ENCODE measurements at regions not wholly inside any gene's neighbourhood (a gene's known extent, or its start where the extent isn't known, plus 50 kb on each side); places are given as distances from the start of the nearest gene placed in this dataset.
A peak's percentile ranks its signal among the peaks of the same experiment; 100 is the strongest.
"Not testable (repeated sequence)": the region's sequence is repeated elsewhere in the genome, so short reads cannot be mapped to it uniquely, and the experiment has no call there.

- Mint-ChIP-seq H3K27ac (ENCODE audit: low read depth) (no peak overlapping the region), H3K27me3 (peaks cover 29% of the 10 kb centered on the region), H3K36me3 (ENCODE audit: insufficient read depth) (no peaks in the 10 kb centered on the region), H3K9me3 (peaks cover 6% of the 10 kb centered on the region), H3K4me3 (no peak overlapping the region), H3K4me1 (no peaks in the 10 kb centered on the region)
- DNase-seq (ENCODE audit: low spot score in 2 of 2) (no peak), ATAC-seq (replicated peaks; ENCODE audit: extremely low read depth, poor library complexity, severe bottlenecking) (no peak)
These were observed 482.9 kb upstream of the C16orf82 start for GRCh38 chr16:26583803-26584202.

GRCh38 chr16:26593700-26594099 lies 473.0 kb upstream of the C16orf82 start:
- Mint-ChIP-seq H3K4me3 (no peak overlapping the region), H3K27ac (ENCODE audit: low read depth) (peak overlapping the region; percentile 23)

GRCh38 chr16:26594666-26595065 lies 472.1 kb upstream of the C16orf82 start:
- peaks cover 5% of the 10 kb centered on the region for H3K4me1 Mint-ChIP-seq
- H3K27ac Mint-ChIP-seq (ENCODE audit: low read depth), result no peak overlapping the region

More at GRCh38 chr16:26593700-26594099, 473.0 kb upstream of the C16orf82 start:
- no peaks in the 10 kb centered on the region for H3K36me3 Mint-ChIP-seq (ENCODE audit: insufficient read depth)
- ATAC-seq (replicated peaks; ENCODE audit: extremely low read depth, poor library complexity, severe bottlenecking) (no peak), DNase-seq (ENCODE audit: low spot score in 2 of 2) (no peak)
- peaks cover 5% of the 10 kb centered on the region for H3K4me1 Mint-ChIP-seq
- H3K9me3 Mint-ChIP-seq, result no peaks in the 10 kb centered on the region
- peaks cover 24% of the 10 kb centered on the region for H3K27me3 Mint-ChIP-seq

GRCh38 chr16:26595199-26595598 lies 471.5 kb upstream of the C16orf82 start:
- Mint-ChIP-seq H3K4me1 (peaks cover 5% of the 10 kb centered on the region), H3K9me3 (no peaks in the 10 kb centered on the region), H3K27me3 (peaks cover 20% of the 10 kb centered on the region), H3K36me3 (ENCODE audit: insufficient read depth) (peaks cover 4% of the 10 kb centered on the region), H3K27ac (ENCODE audit: low read depth) (no peak overlapping the region), H3K4me3 (no peak overlapping the region)
- DNase-seq (ENCODE audit: low spot score in 2 of 2), result no peak
- no peak for ATAC-seq (replicated peaks; ENCODE audit: extremely low read depth, poor library complexity, severe bottlenecking)

More at GRCh38 chr16:26594666-26595065, 472.1 kb upstream of the C16orf82 start:
- Mint-ChIP-seq H3K9me3 (no peaks in the 10 kb centered on the region), H3K4me3 (peak overlapping the region; percentile 3), H3K27me3 (peaks cover 21% of the 10 kb centered on the region), H3K36me3 (ENCODE audit: insufficient read depth) (peaks cover 2% of the 10 kb centered on the region)
- DNase-seq (ENCODE audit: low spot score in 2 of 2) (no peak), ATAC-seq (replicated peaks; ENCODE audit: extremely low read depth, poor library complexity, severe bottlenecking) (no peak)

- H3K9me3 Mint-ChIP-seq; H3K27ac Mint-ChIP-seq (ENCODE audit: low read depth); ATAC-seq (replicated peaks; ENCODE audit: extremely low read depth, poor library complexity, severe bottlenecking); H3K4me1 Mint-ChIP-seq; H3K36me3 Mint-ChIP-seq (ENCODE audit: insufficient read depth); H3K4me3 Mint-ChIP-seq; DNase-seq (ENCODE audit: low spot score in 2 of 2): not testable (repeated sequence)
- peaks cover 12% of the 10 kb centered on the region for H3K27me3 Mint-ChIP-seq
These were observed 470.7 kb upstream of the C16orf82 start for GRCh38 chr16:26596033-26596432.

GRCh38 chr16:26598061-26598460 lies 468.7 kb upstream of the C16orf82 start:
- no peaks in the 10 kb centered on the region for H3K9me3 Mint-ChIP-seq
- DNase-seq (ENCODE audit: low spot score in 2 of 2) (peak in 1 of 2 donors; percentile 47), ATAC-seq (replicated peaks; ENCODE audit: extremely low read depth, poor library complexity, severe bottlenecking) (peak; percentile 88)
- peaks cover 4% of the 10 kb centered on the region for H3K36me3 Mint-ChIP-seq (ENCODE audit: insufficient read depth)
- no peak overlapping the region for H3K4me3 Mint-ChIP-seq
- H3K4me1 Mint-ChIP-seq, result peaks cover 5% of the 10 kb centered on the region
- H3K27me3 Mint-ChIP-seq, result no peaks in the 10 kb centered on the region
- H3K27ac Mint-ChIP-seq (ENCODE audit: low read depth), result peak overlapping the region; percentile 52

- Mint-ChIP-seq H3K36me3 (ENCODE audit: insufficient read depth) (peaks cover 4% of the 10 kb centered on the region), H3K4me3 (no peak overlapping the region), H3K4me1 (peaks cover 12% of the 10 kb centered on the region), H3K9me3 (no peaks in the 10 kb centered on the region), H3K27me3 (peaks cover 5% of the 10 kb centered on the region), H3K27ac (ENCODE audit: low read depth) (no peak overlapping the region)
- no peak for DNase-seq (ENCODE audit: low spot score in 2 of 2)
- no peak for ATAC-seq (replicated peaks; ENCODE audit: extremely low read depth, poor library complexity, severe bottlenecking)
These were observed 467.5 kb upstream of the C16orf82 start for GRCh38 chr16:26598998-26599784.

GRCh38 chr16:26599785-26600104 lies 467.0 kb upstream of the C16orf82 start:
- peaks cover 16% of the 10 kb centered on the region for H3K4me1 Mint-ChIP-seq
- peaks cover 11% of the 10 kb centered on the region for H3K27me3 Mint-ChIP-seq
- no peak overlapping the region for H3K27ac Mint-ChIP-seq (ENCODE audit: low read depth)
- peaks cover 4% of the 10 kb centered on the region for H3K36me3 Mint-ChIP-seq (ENCODE audit: insufficient read depth)
- H3K9me3 Mint-ChIP-seq, result no peaks in the 10 kb centered on the region
- H3K4me3 Mint-ChIP-seq, result no peak overlapping the region
- ATAC-seq (replicated peaks; ENCODE audit: extremely low read depth, poor library complexity, severe bottlenecking), result no peak
- DNase-seq (ENCODE audit: low spot score in 2 of 2), result no peak

- Mint-ChIP-seq H3K36me3 (ENCODE audit: insufficient read depth) (peaks cover 4% of the 10 kb centered on the region), H3K27me3 (peaks cover 15% of the 10 kb centered on the region), H3K27ac (ENCODE audit: low read depth) (no peak overlapping the region), H3K9me3 (no peaks in the 10 kb centered on the region), H3K4me1 (peaks cover 16% of the 10 kb centered on the region), H3K4me3 (no peak overlapping the region)
- DNase-seq (ENCODE audit: low spot score in 2 of 2) (no peak), ATAC-seq (replicated peaks; ENCODE audit: extremely low read depth, poor library complexity, severe bottlenecking) (no peak)
These were observed 465.4 kb upstream of the C16orf82 start for GRCh38 chr16:26601335-26601734.

- Mint-ChIP-seq H3K4me3 (no peak overlapping the region), H3K27ac (ENCODE audit: low read depth) (no peak overlapping the region), H3K9me3 (no peaks in the 10 kb centered on the region), H3K27me3 (peaks cover 15% of the 10 kb centered on the region), H3K4me1 (peaks cover 10% of the 10 kb centered on the region), H3K36me3 (ENCODE audit: insufficient read depth) (no peaks in the 10 kb centered on the region)
- ATAC-seq (replicated peaks; ENCODE audit: extremely low read depth, poor library complexity, severe bottlenecking) (no peak), DNase-seq (ENCODE audit: low spot score in 2 of 2) (no peak)
These were observed 461.0 kb upstream of the C16orf82 start for GRCh38 chr16:26605626-26606271.

GRCh38 chr16:26606381-26607150 lies 460.2 kb upstream of the C16orf82 start:
- Mint-ChIP-seq H3K4me1 (peaks cover 10% of the 10 kb centered on the region), H3K4me3 (no peak overlapping the region), H3K27ac (ENCODE audit: low read depth) (no peak overlapping the region), H3K36me3 (ENCODE audit: insufficient read depth) (no peaks in the 10 kb centered on the region), H3K9me3 (no peaks in the 10 kb centered on the region), H3K27me3 (peaks cover 15% of the 10 kb centered on the region)
- DNase-seq (ENCODE audit: low spot score in 2 of 2) (no peak), ATAC-seq (replicated peaks; ENCODE audit: extremely low read depth, poor library complexity, severe bottlenecking) (no peak)

- ATAC-seq (replicated peaks; ENCODE audit: extremely low read depth, poor library complexity, severe bottlenecking) (peak; percentile 36), DNase-seq (ENCODE audit: low spot score in 2 of 2) (no peak)
- peaks cover 29% of the 10 kb centered on the region for H3K27me3 Mint-ChIP-seq
- H3K4me3 Mint-ChIP-seq, result no peak overlapping the region
- H3K9me3 Mint-ChIP-seq, result peaks cover 4% of the 10 kb centered on the region
- H3K27ac Mint-ChIP-seq (ENCODE audit: low read depth), result peak overlapping the region; percentile 60
- H3K4me1 Mint-ChIP-seq, result no peaks in the 10 kb centered on the region
- no peaks in the 10 kb centered on the region for H3K36me3 Mint-ChIP-seq (ENCODE audit: insufficient read depth)
These were observed 452.4 kb upstream of the C16orf82 start for GRCh38 chr16:26614237-26614841.

All from central memory CD8-positive, alpha-beta T cell (primary cell).